GM21723 (cell line): ENCODE measurements at regions not wholly inside any gene's neighbourhood (a gene's known extent, or its start where the extent isn't known, plus 50 kb on each side); places are given as distances from the start of the nearest gene placed in this dataset.

Source experiments
- ATAC-seq: cut with Tn5 transposase; IDR thresholded peaks from one replicate; pipeline ENCODE4 v1.9.1; 2021; ENCODE audit warnings: mild to moderate bottlenecking, moderate library complexity; ENCODE audit not compliant: unreplicated experiment

- no peak for ATAC-seq
Measured at GRCh38 chr2:103462101-103462500, 700.3 kb downstream of the TMEM182 start.

GRCh38 chr2:103462712-103463111, 700.9 kb downstream of the TMEM182 start:
- no peak for ATAC-seq

- no peak for ATAC-seq
Measured at GRCh38 chr2:103464831-103465230, 703.0 kb downstream of the TMEM182 start.

- ATAC-seq, result no peak
Measured at GRCh38 chr2:103469800-103470199, 708.0 kb downstream of the TMEM182 start.

- ATAC-seq, result no peak
Measured at GRCh38 chr2:103484906-103485305, 723.1 kb downstream of the TMEM182 start.

- no peak for ATAC-seq
Measured at GRCh38 chr2:103496850-103497249, 735.0 kb downstream of the TMEM182 start.

GRCh38 chr2:103506812-103507211, 745.0 kb downstream of the TMEM182 start:
- ATAC-seq, result no peak

- no peak for ATAC-seq
Measured at GRCh38 chr2:103512442-103512841, 750.6 kb downstream of the TMEM182 start.

GRCh38 chr2:103520547-103520946, 758.7 kb downstream of the TMEM182 start:
- no peak for ATAC-seq

GRCh38 chr2:103525756-103526155, 763.9 kb downstream of the TMEM182 start:
- ATAC-seq, result no peak

GRCh38 chr2:103526757-103527156, 764.9 kb downstream of the TMEM182 start:
- ATAC-seq, result no peak

- no peak for ATAC-seq
Measured at GRCh38 chr2:103527278-103527677, 765.4 kb downstream of the TMEM182 start.

- no peak for ATAC-seq
Measured at GRCh38 chr2:103529798-103530502, 768.1 kb downstream of the TMEM182 start.

- no peak for ATAC-seq
Measured at GRCh38 chr2:103552775-103553174, 790.9 kb downstream of the TMEM182 start.

- ATAC-seq, result no peak
Measured at GRCh38 chr2:103594823-103595222, 833.0 kb downstream of the TMEM182 start.

- no peak for ATAC-seq
Measured at GRCh38 chr2:103605071-103605780, 843.4 kb downstream of the TMEM182 start.

- no peak for ATAC-seq
Measured at GRCh38 chr2:103615611-103616105, 853.8 kb downstream of the TMEM182 start.

GRCh38 chr2:103616891-103617290, 855.1 kb downstream of the TMEM182 start:
- ATAC-seq, result no peak

GRCh38 chr2:103618112-103618511, 856.3 kb downstream of the TMEM182 start:
- ATAC-seq, result no peak

GRCh38 chr2:103627301-103627700, 865.5 kb downstream of the TMEM182 start:
- no peak for ATAC-seq

- no peak for ATAC-seq
Measured at GRCh38 chr2:103638978-103639377, 877.1 kb downstream of the TMEM182 start.

- no peak for ATAC-seq
Measured at GRCh38 chr2:103656558-103656957, 894.7 kb downstream of the TMEM182 start.
